HEK293 (cell line): ENCODE measurements at regions not wholly inside any gene's neighbourhood (a gene's known extent, or its start where the extent isn't known, plus 50 kb on each side); places are given as distances from the start of the nearest gene placed in this dataset.

Experiments used
- CTCF ChIA-PET: fragments of 350-600 bp; formaldehyde crosslinking; extraction: SDS; loops from one replicate; lab custom pipeline; 2021; ENCODE audit warnings: antibody characterized with exemption; lab: Yijun Ruan, JAX
- POLR2A ChIA-PET: fragments of 300-600 bp; formaldehyde crosslinking; extraction: SDS; loops from one replicate; lab custom pipeline; 2020; ENCODE audit warnings: antibody characterized with exemption, inconsistent platforms; lab: Yijun Ruan, JAX
- H3K27ac ChIP-seq: fragments of 200-500 bp; sonication (Bioruptor generic); 2 replicates; pipeline ENCODE4 v1.5.1; 2014; ENCODE audit warnings: low read depth, low read length, control low read depth, inconsistent platforms; ENCODE audit errors: extremely low read depth
- H3K36me3 ChIP-seq, 2 experiments: fragments of 200-500 bp in 1 of 2; sonication (Bioruptor generic) in 1 of 2; 1 replicate in 1 of 2; 2 replicates in 1 of 2; pipeline ENCODE4 v1.5.1; 2014 to 2017; ENCODE audit warnings: inconsistent platforms in 2 of 2, low read length in 2 of 2; ENCODE audit not compliant: control insufficient read depth in 2 of 2, insufficient read depth in 1 of 2
- H3K4me1 ChIP-seq: fragments of 200-500 bp; sonication (Bioruptor generic); 2 replicates; pipeline ENCODE4 v1.5.1; 2014; ENCODE audit warnings: mild to moderate bottlenecking, low read length, inconsistent platforms; ENCODE audit not compliant: control insufficient read depth, insufficient read depth
- H3K4me3 ChIP-seq: 2 replicates; pipeline ENCODE4 v1.5.1; 2011; ENCODE audit warnings: low read depth, mild to moderate bottlenecking, control low read depth, low read length, moderate library complexity
- H3K9me3 ChIP-seq: fragments of 200-500 bp; sonication (Bioruptor generic); 2 replicates; pipeline ENCODE4 v1.5.1; 2014; ENCODE audit warnings: low read depth, low read length, inconsistent platforms; ENCODE audit not compliant: control insufficient read depth, insufficient read depth
- KLF17 ChIP-seq: fragments of 450-650 bp; formaldehyde crosslinking; IDR thresholded peaks from 2 replicates; pipeline ENCODE4 v1.5.1; 2016; ENCODE audit warnings: missing biosample characterization, missing genetic modification characterization
- OSR2 ChIP-seq: fragments of 450-650 bp; formaldehyde crosslinking; IDR thresholded peaks from 2 replicates; pipeline ENCODE4 v1.5.1; 2016; ENCODE audit warnings: missing biosample characterization, missing genetic modification characterization
- SALL2 ChIP-seq: fragments of 450-650 bp; formaldehyde crosslinking; IDR thresholded peaks from 2 replicates; pipeline ENCODE4 v1.5.0; 2017; ENCODE audit warnings: missing biosample characterization, mild to moderate bottlenecking, missing genetic modification characterization, borderline replicate concordance
- SETDB1 ChIP-seq: IDR thresholded peaks from one replicate; pipeline ENCODE4 v1.6.1; 2017; ENCODE audit warnings: mild to moderate bottlenecking, low read length, moderate library complexity, mixed read lengths; ENCODE audit not compliant: insufficient read length
- TRIM28 ChIP-seq: IDR thresholded peaks from 2 replicates; pipeline ENCODE4 v1.6.1; 2011; ENCODE audit warnings: low read length, control low read depth, borderline replicate concordance
- ZBTB8A ChIP-seq: fragments of 450-650 bp; formaldehyde crosslinking; IDR thresholded peaks from 2 replicates; pipeline ENCODE4 v1.5.1; 2016; ENCODE audit warnings: missing biosample characterization, missing genetic modification characterization
- ZFP37 ChIP-seq: fragments of 450-650 bp; formaldehyde crosslinking; IDR thresholded peaks from 2 replicates; pipeline ENCODE4 v1.5.1; 2016; ENCODE audit warnings: missing biosample characterization, missing genetic modification characterization
- ZFP41 ChIP-seq: fragments of 450-650 bp; formaldehyde crosslinking; IDR thresholded peaks from 2 replicates; pipeline ENCODE4 v1.5.1; 2016; ENCODE audit warnings: missing biosample characterization, missing genetic modification characterization, borderline replicate concordance
- ZNF140 ChIP-seq: fragments of 450-650 bp; formaldehyde crosslinking; IDR thresholded peaks from 2 replicates; pipeline ENCODE4 v1.5.1; 2016; ENCODE audit warnings: missing biosample characterization, missing genetic modification characterization
- ZNF202 ChIP-seq: fragments of 450-650 bp; formaldehyde crosslinking; IDR thresholded peaks from 2 replicates; pipeline ENCODE4 v1.5.1; 2016; ENCODE audit warnings: missing biosample characterization, missing genetic modification characterization, borderline replicate concordance
- ZNF239 ChIP-seq: fragments of 450-650 bp; formaldehyde crosslinking; IDR thresholded peaks from 2 replicates; pipeline ENCODE4 v1.5.1; 2016; ENCODE audit warnings: missing biosample characterization, missing genetic modification characterization
- ZNF248 ChIP-seq: fragments of 450-650 bp; formaldehyde crosslinking; IDR thresholded peaks from 2 replicates; pipeline ENCODE4 v1.5.1; 2017; ENCODE audit warnings: missing biosample characterization, missing genetic modification characterization
- ZNF302 ChIP-seq: fragments of 450-650 bp; formaldehyde crosslinking; IDR thresholded peaks from 2 replicates; pipeline ENCODE4 v1.5.1; 2016; ENCODE audit warnings: missing biosample characterization, missing genetic modification characterization, low read depth
- ZNF311 ChIP-seq: fragments of 450-650 bp; formaldehyde crosslinking; IDR thresholded peaks from 2 replicates; pipeline ENCODE4 v1.5.1; 2017; ENCODE audit warnings: missing biosample characterization, missing genetic modification characterization, borderline replicate concordance
- ZNF354C ChIP-seq: fragments of 450-650 bp; formaldehyde crosslinking; IDR thresholded peaks from 2 replicates; pipeline ENCODE4 v1.5.1; 2016; ENCODE audit warnings: missing biosample characterization, missing genetic modification characterization, low read depth, borderline replicate concordance
- ZNF433 ChIP-seq: fragments of 450-650 bp; formaldehyde crosslinking; IDR thresholded peaks from 2 replicates; pipeline ENCODE4 v1.5.1; 2016; ENCODE audit warnings: missing biosample characterization, missing genetic modification characterization, low read depth
- ZNF514 ChIP-seq: fragments of 450-650 bp; formaldehyde crosslinking; IDR thresholded peaks from 2 replicates; pipeline ENCODE4 v1.5.1; 2016; ENCODE audit warnings: missing biosample characterization, missing genetic modification characterization
- ZNF529 ChIP-seq: fragments of 450-650 bp; formaldehyde crosslinking; IDR thresholded peaks from 2 replicates; pipeline ENCODE4 v1.5.1; 2017; ENCODE audit warnings: missing genetic modification characterization, missing biosample characterization; ENCODE audit not compliant: insufficient replicate concordance
- ZNF530 ChIP-seq: fragments of 450-650 bp; formaldehyde crosslinking; IDR thresholded peaks from 2 replicates; pipeline ENCODE4 v1.5.1; 2016; ENCODE audit warnings: low read depth, missing biosample characterization, missing genetic modification characterization
- ZNF555 ChIP-seq: fragments of 450-650 bp; formaldehyde crosslinking; conservative IDR thresholded peaks from 2 replicates; pipeline ENCODE4 v1.5.1; 2017; ENCODE audit warnings: missing biosample characterization, mild to moderate bottlenecking, missing genetic modification characterization, inconsistent platforms
- ZNF585B ChIP-seq: fragments of 450-650 bp; formaldehyde crosslinking; IDR thresholded peaks from 2 replicates; pipeline ENCODE4 v1.5.1; 2016; ENCODE audit warnings: missing biosample characterization, missing genetic modification characterization
- ZNF610 ChIP-seq: fragments of 450-650 bp; formaldehyde crosslinking; IDR thresholded peaks from 2 replicates; pipeline ENCODE4 v1.5.1; 2016; ENCODE audit warnings: missing biosample characterization, missing genetic modification characterization, borderline replicate concordance
- ZNF623 ChIP-seq: fragments of 450-650 bp; formaldehyde crosslinking; IDR thresholded peaks from 2 replicates; pipeline ENCODE4 v1.5.1; 2016; ENCODE audit warnings: missing biosample characterization, missing genetic modification characterization
- ZNF629 ChIP-seq: fragments of 450-650 bp; formaldehyde crosslinking; IDR thresholded peaks from 2 replicates; pipeline ENCODE4 v1.5.1; 2017; ENCODE audit warnings: missing biosample characterization, missing genetic modification characterization
- ZNF830 ChIP-seq: fragments of 450-650 bp; IDR thresholded peaks from 2 replicates; pipeline ENCODE4 v1.5.0; 2018; ENCODE audit warnings: missing biosample characterization, missing genetic modification characterization, low read depth, mild to moderate bottlenecking, moderate library complexity
- ZSCAN30 ChIP-seq: fragments of 450-650 bp; IDR thresholded peaks from 2 replicates; pipeline ENCODE4 v1.5.1; 2018; ENCODE audit warnings: missing biosample characterization, mild to moderate bottlenecking, missing genetic modification characterization, moderate library complexity
- TF ChIP-seq, protein P1 (sequence below): fragments of 450-650 bp; formaldehyde crosslinking; IDR thresholded peaks from 2 replicates; pipeline ENCODE4 v1.5.1; 2016; ENCODE audit warnings: missing biosample characterization, missing genetic modification characterization

GRCh38 chr20:30921286-30922071 is 336.0 kb upstream of the DEFB115 start:
- Histone ChIP-seq H3K9me3 (no peaks in the 10 kb centered on the region), H3K27ac (no peak overlapping the region), H3K36me3 (no peaks in the 10 kb centered on the region), H3K4me1 (no peaks in the 10 kb centered on the region), H3K4me3 (no peak overlapping the region)
- CTCF ChIA-PET, result no interaction called here
- POLR2A ChIA-PET, result no interaction called here
- TF ChIP-seq ZNF433 (no peak), ZNF311 (tag by site-specific recombination) (no peak), ZNF514 (no peak), ZNF354C (tag by site-specific recombination) (no peak), ZNF248 (tag by site-specific recombination) (no peak), ZNF529 (tag by site-specific recombination) (no peak), SALL2 (no peak), ZFP41 (tag by site-specific recombination) (no peak)

- no peak for TF ChIP-seq KLF17 (tag by site-specific recombination)
- no peak for TF ChIP-seq ZFP37 (tag by site-specific recombination)
- TF ChIP-seq ZNF623 (tag by site-specific recombination), result no peak
- TF ChIP-seq ZNF239 (tag by site-specific recombination), result no peak
- TF ChIP-seq TRIM28, result no peak
- no peak for TF ChIP-seq ZNF302 (tag by site-specific recombination)
- TF ChIP-seq ZBTB8A, result no peak
- no peak for TF ChIP-seq SETDB1
- TF ChIP-seq ZNF629 (tag by site-specific recombination), result no peak
- TF ChIP-seq ZNF585B (tag by site-specific recombination), result no peak
- no peak for TF ChIP-seq ZNF555 (tag by site-specific recombination)
- no peak for TF ChIP-seq OSR2
- TF ChIP-seq ZNF530 (tag by site-specific recombination), result no peak
- TF ChIP-seq ZNF140 (tag by site-specific recombination), result no peak
- TF ChIP-seq, protein P1, sequence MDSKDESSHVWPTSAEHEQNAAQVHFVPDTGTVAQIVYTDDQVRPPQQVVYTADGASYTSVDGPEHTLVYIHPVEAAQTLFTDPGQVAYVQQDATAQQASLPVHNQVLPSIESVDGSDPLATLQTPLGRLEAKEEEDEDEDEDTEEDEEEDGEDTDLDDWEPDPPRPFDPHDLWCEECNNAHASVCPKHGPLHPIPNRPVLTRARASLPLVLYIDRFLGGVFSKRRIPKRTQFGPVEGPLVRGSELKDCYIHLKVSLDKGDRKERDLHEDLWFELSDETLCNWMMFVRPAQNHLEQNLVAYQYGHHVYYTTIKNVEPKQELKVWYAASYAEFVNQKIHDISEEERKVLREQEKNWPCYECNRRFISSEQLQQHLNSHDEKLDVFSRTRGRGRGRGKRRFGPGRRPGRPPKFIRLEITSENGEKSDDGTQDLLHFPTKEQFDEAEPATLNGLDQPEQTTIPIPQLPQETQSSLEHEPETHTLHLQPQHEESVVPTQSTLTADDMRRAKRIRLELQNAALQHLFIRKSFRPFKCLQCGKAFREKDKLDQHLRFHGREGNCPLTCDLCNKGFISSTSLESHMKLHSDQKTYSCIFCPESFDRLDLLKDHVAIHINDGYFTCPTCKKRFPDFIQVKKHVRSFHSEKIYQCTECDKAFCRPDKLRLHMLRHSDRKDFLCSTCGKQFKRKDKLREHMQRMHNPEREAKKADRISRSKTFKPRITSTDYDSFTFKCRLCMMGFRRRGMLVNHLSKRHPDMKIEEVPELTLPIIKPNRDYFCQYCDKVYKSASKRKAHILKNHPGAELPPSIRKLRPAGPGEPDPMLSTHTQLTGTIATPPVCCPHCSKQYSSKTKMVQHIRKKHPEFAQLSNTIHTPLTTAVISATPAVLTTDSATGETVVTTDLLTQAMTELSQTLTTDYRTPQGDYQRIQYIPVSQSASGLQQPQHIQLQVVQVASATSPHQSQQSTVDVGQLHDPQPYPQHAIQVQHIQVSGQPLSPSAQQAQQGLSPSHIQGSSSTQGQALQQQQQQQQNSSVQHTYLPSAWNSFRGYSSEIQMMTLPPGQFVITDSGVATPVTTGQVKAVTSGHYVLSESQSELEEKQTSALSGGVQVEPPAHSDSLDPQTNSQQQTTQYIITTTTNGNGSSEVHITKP (tag by site-specific recombination), result no peak
- TF ChIP-seq ZSCAN30, result no peak
- TF ChIP-seq ZNF610 (tag by site-specific recombination), result no peak
- TF ChIP-seq ZNF830 (tag by site-specific recombination), result no peak
- TF ChIP-seq ZNF202 (tag by site-specific recombination), result no peak
- no peaks in the 10 kb centered on the region for H3K9me3 ChIP-seq
- no peak overlapping the region for H3K4me3 ChIP-seq
- H3K27ac ChIP-seq, result no peak overlapping the region
- no peaks in the 10 kb centered on the region for H3K36me3 ChIP-seq
- ChIA-PET CTCF (no interaction called here), POLR2A (no interaction called here)
- H3K4me1 ChIP-seq, result no peaks in the 10 kb centered on the region
Observed at GRCh38 chr20:30922129-30922528, 335.3 kb upstream of the DEFB115 start.
